Neuronal stem cell (in vitro differentiated cells): ENCODE measurements at regions not wholly inside any gene's neighbourhood (a gene's known extent, or its start where the extent isn't known, plus 50 kb on each side); places are given as distances from the start of the nearest gene placed in this dataset.

Experiments used
- DNase-seq: peaks from one replicate; pipeline ENCODE4 v3.0.0-alpha.2; 2013; ENCODE audit warnings: low spot score
- H2AFZ ChIP-seq: one replicate; pipeline ENCODE4 v1.6.1; 2013; ENCODE audit warnings: mild to moderate bottlenecking, low read length, inconsistent platforms
- H2AK5ac ChIP-seq: 2 replicates; pipeline ENCODE4 v1.6.1; 2013; ENCODE audit warnings: low read depth, mild to moderate bottlenecking, inconsistent platforms, low read length, moderate library complexity, mixed read lengths
- H2BK120ac ChIP-seq: 2 replicates; pipeline ENCODE4 v1.6.1; 2013; ENCODE audit warnings: low read depth, mild to moderate bottlenecking, inconsistent platforms, low read length, moderate library complexity, mixed read lengths
- H2BK12ac ChIP-seq: one replicate; pipeline ENCODE4 v1.6.1; 2013; ENCODE audit warnings: low read length, inconsistent platforms
- H2BK15ac ChIP-seq: 2 replicates; pipeline ENCODE4 v1.6.1; 2013; ENCODE audit warnings: mild to moderate bottlenecking, low read length, inconsistent platforms, mixed read lengths
- H2BK5ac ChIP-seq: one replicate; pipeline ENCODE4 v1.6.1; 2013; ENCODE audit warnings: inconsistent platforms, mild to moderate bottlenecking, low read length, moderate library complexity
- H3K14ac ChIP-seq: one replicate; pipeline ENCODE4 v1.6.1; 2013; ENCODE audit warnings: low read length, inconsistent platforms
- H3K18ac ChIP-seq: 2 replicates; pipeline ENCODE4 v1.6.1; 2013; ENCODE audit warnings: low read length, inconsistent platforms
- H3K23ac ChIP-seq: 2 replicates; pipeline ENCODE4 v1.6.1; 2013; ENCODE audit warnings: low read depth, mild to moderate bottlenecking, mixed read lengths, low read length, inconsistent platforms; ENCODE audit not compliant: poor library complexity
- H3K27ac ChIP-seq: replicated peaks from 3 replicates; pipeline ENCODE4 v1.5.1; 2013; ENCODE audit warnings: low read length, inconsistent platforms
- H3K27me3 ChIP-seq, 3 experiments: 2 replicates each; pipeline ENCODE4 v1.6.1; 2013; ENCODE audit warnings: low read length in 3 of 3, mild to moderate bottlenecking in 2 of 3, inconsistent platforms in 1 of 3, low read depth in 1 of 3, mixed read lengths in 1 of 3, moderate library complexity in 1 of 3; ENCODE audit not compliant: control insufficient read depth in 3 of 3, insufficient read depth in 3 of 3
- H3K36me3 ChIP-seq, 2 donors: replicated peaks in 1 of 2; 2 replicates each; pipeline ENCODE4 v1.6.1; 2013; ENCODE audit warnings: low read length in 2 of 2; ENCODE audit not compliant: control insufficient read depth in 2 of 2, insufficient read depth in 2 of 2
- H3K4ac ChIP-seq: 2 replicates; pipeline ENCODE4 v1.6.1; 2013; ENCODE audit warnings: inconsistent platforms, mild to moderate bottlenecking, low read length, moderate library complexity
- H3K4me1 ChIP-seq, 2 donors: 1 replicate in 1 of 2; 2 replicates in 1 of 2; pipeline ENCODE4 v1.6.1; 2013; ENCODE audit warnings: low read length in 2 of 2, low read depth in 1 of 2; ENCODE audit not compliant: control insufficient read depth in 2 of 2, insufficient read depth in 1 of 2
- H3K4me2 ChIP-seq: one replicate; pipeline ENCODE4 v1.6.1; 2013; ENCODE audit warnings: mild to moderate bottlenecking, low read length, inconsistent platforms; ENCODE audit not compliant: insufficient read depth, poor library complexity, severe bottlenecking
- H3K4me3 ChIP-seq, 2 donors: 2 replicates each; pipeline ENCODE4 v1.5.1; 2013; ENCODE audit warnings: low read length in 2 of 2, mild to moderate bottlenecking in 2 of 2, inconsistent platforms in 1 of 2, moderate library complexity in 1 of 2
- H3K79me1 ChIP-seq: one replicate; pipeline ENCODE4 v1.6.1; 2013; ENCODE audit warnings: low read depth, mild to moderate bottlenecking, inconsistent platforms, low read length, moderate library complexity
- H3K9ac ChIP-seq: one replicate; pipeline ENCODE4 v1.6.1; 2013; ENCODE audit warnings: mild to moderate bottlenecking, low read depth, low read length, inconsistent platforms; ENCODE audit not compliant: poor library complexity
- H3K9me3 ChIP-seq, 2 donors: replicated peaks in 1 of 2; 2 replicates each; pipeline versions ENCODE3 to v1.6.1; 2013; ENCODE audit warnings: low read length in 2 of 2, mild to moderate bottlenecking in 2 of 2, inconsistent platforms in 1 of 2, low read depth in 1 of 2, mixed read lengths in 1 of 2, moderate library complexity in 1 of 2; ENCODE audit not compliant: control insufficient read depth in 2 of 2, insufficient read depth in 1 of 2
- H4K8ac ChIP-seq: one replicate; pipeline ENCODE4 v1.6.1; 2013; ENCODE audit warnings: low read depth, mild to moderate bottlenecking, inconsistent platforms, low read length, moderate library complexity
- H4K91ac ChIP-seq: one replicate; pipeline ENCODE4 v1.6.1; 2013; ENCODE audit warnings: low read length, low read depth, mild to moderate bottlenecking, inconsistent platforms; ENCODE audit not compliant: poor library complexity
- WGBS, 2 donors: extraction: QIAGEN DNeasy Blood & Tissue Kit; methylation state at CpG; one replicate each; pipeline ENCODE4 v1.1.7; 2013; ENCODE audit warnings: missing lambda C conversion rate in 2 of 2, mixed read lengths in 1 of 2; ENCODE audit not compliant: insufficient read length in 2 of 2, insufficient replicate concordance in 1 of 2; ENCODE audit errors: extremely low coverage in 2 of 2; 5-methylcytosine and 5-hydroxymethylcytosine counted together

DNA sequence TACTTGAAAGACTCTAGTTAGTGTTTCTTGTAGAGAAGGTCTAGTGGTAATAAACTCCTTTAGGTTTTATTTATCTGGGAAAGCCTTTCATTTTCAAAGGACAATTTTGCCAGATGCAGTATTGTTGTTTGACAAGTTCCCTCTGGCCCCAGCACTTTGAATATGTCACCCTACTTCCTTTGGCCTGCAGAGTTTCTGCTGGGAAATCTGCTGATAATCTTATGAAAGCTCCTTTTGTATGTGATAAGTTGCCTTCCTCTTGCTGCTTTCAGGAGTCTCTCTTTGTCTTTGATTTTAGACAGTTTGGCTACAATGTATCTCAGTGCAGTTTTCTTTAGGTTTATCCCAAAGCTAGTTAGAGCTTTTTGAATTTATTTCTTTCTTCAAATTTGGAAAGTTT is 106.2 kb upstream of the L3MBTL4 start:
- Histone ChIP-seq H3K14ac (no peak overlapping the region), H2BK120ac (no peak overlapping the region), H2BK15ac (no peak overlapping the region), H3K4me1 (no peaks in the 10 kb centered on the region), H2AK5ac (no peak overlapping the region), H3K18ac (no peak overlapping the region), H3K4ac (no peak overlapping the region), H3K79me1 (no peaks in the 10 kb centered on the region), H4K91ac (no peak overlapping the region), H3K9ac (no peak overlapping the region), H2BK12ac (no peak overlapping the region), H4K8ac (no peak overlapping the region), H3K4me3 (no peak overlapping the region), H2AFZ (no peak overlapping the region), H3K23ac (no peak overlapping the region), H3K27ac (no peak overlapping the region), H3K9me3 (no peaks in the 10 kb centered on the region), H3K4me2 (no peak overlapping the region), H3K36me3 (no peaks in the 10 kb centered on the region), H3K27me3 (no peaks in the 10 kb centered on the region), H2BK5ac (no peak overlapping the region)
- no peak for DNase-seq

GRCh38 chr18:6521803-6522418 is 107.2 kb upstream of the L3MBTL4 start:
- no peak overlapping the region for H4K8ac ChIP-seq
- no peak overlapping the region for H2BK120ac ChIP-seq
- H3K4ac ChIP-seq, result no peak overlapping the region
- no peaks in the 10 kb centered on the region for H3K4me1 ChIP-seq
- H3K36me3 ChIP-seq, result no peaks in the 10 kb centered on the region
- no peak overlapping the region for H3K9ac ChIP-seq
- no peak overlapping the region for H3K23ac ChIP-seq
- H3K79me1 ChIP-seq, result no peaks in the 10 kb centered on the region
- no peaks in the 10 kb centered on the region for H3K27me3 ChIP-seq
- no peak overlapping the region for H3K14ac ChIP-seq
- WGBS, 2 donors, result no CpG with 5 or more reads among the region's 1 CpG
- no peak overlapping the region for H2AK5ac ChIP-seq
- no peaks in the 10 kb centered on the region for H3K9me3 ChIP-seq
- DNase-seq, result no peak
- H3K18ac ChIP-seq, result no peak overlapping the region
- H3K27ac ChIP-seq, result no peak overlapping the region
- no peak overlapping the region for H3K4me2 ChIP-seq
- H2AFZ ChIP-seq, result no peak overlapping the region
- no peak overlapping the region for H3K4me3 ChIP-seq
- H2BK5ac ChIP-seq, result no peak overlapping the region
- no peak overlapping the region for H2BK12ac ChIP-seq
- H2BK15ac ChIP-seq, result no peak overlapping the region
- no peak overlapping the region for H4K91ac ChIP-seq

DNA sequence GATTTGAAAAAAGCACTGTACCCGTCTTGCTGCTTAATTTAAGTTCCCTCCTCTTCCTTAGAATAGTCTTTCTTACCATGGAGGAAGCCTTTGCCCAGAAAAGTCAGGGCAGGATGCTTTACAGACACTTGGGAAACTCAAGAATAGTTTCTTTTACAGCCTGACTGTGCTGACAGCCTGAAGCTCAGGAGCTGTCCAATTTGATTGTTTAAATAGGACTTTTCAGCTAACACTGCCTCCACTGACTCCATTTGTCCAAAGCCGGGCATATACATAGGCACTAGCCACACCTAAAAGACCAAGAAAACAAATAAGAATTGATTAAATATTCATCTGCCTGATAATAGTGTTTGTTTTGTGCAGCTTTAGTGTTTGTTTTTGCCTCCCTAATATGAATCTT is 110.9 kb upstream of the L3MBTL4 start:
- Histone ChIP-seq H2BK12ac (no peak overlapping the region), H3K9me3 (no peaks in the 10 kb centered on the region), H3K4ac (no peak overlapping the region), H2AK5ac (no peak overlapping the region), H3K4me1 (no peaks in the 10 kb centered on the region), H4K8ac (no peak overlapping the region), H2BK15ac (no peak overlapping the region), H3K4me3 (no peak overlapping the region), H2BK120ac (no peak overlapping the region), H4K91ac (no peak overlapping the region), H3K18ac (no peak overlapping the region), H3K9ac (no peak overlapping the region), H3K14ac (no peak overlapping the region), H3K4me2 (no peak overlapping the region), H3K36me3 (no peaks in the 10 kb centered on the region), H2AFZ (no peak overlapping the region), H3K27me3 (no peaks in the 10 kb centered on the region), H3K23ac (no peak overlapping the region), H3K79me1 (no peaks in the 10 kb centered on the region), H2BK5ac (no peak overlapping the region), H3K27ac (no peak overlapping the region)
- no CpG with 5 or more reads among the region's 2 CpGs for WGBS, 2 donors
- DNase-seq, result no peak

GRCh38 chr18:6537475-6537874 is 122.8 kb upstream of the L3MBTL4 start:
- Histone ChIP-seq H4K8ac (no peak overlapping the region), H2AK5ac (no peak overlapping the region), H3K27ac (no peak overlapping the region), H3K14ac (no peak overlapping the region), H3K4ac (no peak overlapping the region), H3K9ac (no peak overlapping the region), H2BK5ac (no peak overlapping the region), H3K4me2 (no peak overlapping the region), H4K91ac (no peak overlapping the region), H3K36me3 (no peaks in the 10 kb centered on the region), H2BK12ac (no peak overlapping the region), H3K23ac (no peak overlapping the region), H3K79me1 (no peaks in the 10 kb centered on the region), H3K4me1 (no peaks in the 10 kb centered on the region), H2BK120ac (no peak overlapping the region), H3K18ac (no peak overlapping the region), H3K4me3 (no peak overlapping the region), H3K9me3 (no peaks in the 10 kb centered on the region), H3K27me3 (no peaks in the 10 kb centered on the region), H2BK15ac (no peak overlapping the region), H2AFZ (no peak overlapping the region)
- DNase-seq, result no peak
- WGBS, 2 donors, result no CpG with 5 or more reads among the region's 1 CpG
